ENCODE measurements at regions not wholly inside any gene's neighbourhood (a gene's known extent, or its start where the extent isn't known, plus 50 kb on each side); places are given as distances from the start of the nearest gene placed in this dataset.

DNA sequence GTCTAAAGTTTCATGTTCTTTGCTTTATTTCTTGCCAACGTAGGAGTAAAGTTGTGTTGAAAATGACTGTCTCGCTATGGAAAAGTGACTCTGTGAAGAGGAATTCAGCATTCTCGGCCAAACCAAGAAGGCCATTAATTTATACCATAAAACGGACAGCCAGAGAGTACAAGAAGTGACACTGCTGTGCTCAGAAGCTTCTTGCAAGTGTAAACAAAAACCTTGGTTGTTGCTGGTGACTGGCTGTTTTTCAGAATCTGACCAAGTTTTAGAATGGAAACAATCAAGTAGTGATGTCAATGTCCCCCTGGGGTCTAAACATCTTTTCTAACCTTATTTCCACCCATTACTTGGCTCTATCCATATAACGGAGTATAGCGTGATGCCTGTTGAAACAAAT lies 201.9 kb downstream of the INHBA start:
- Mint-ChIP-seq H3K9me3 (ENCODE audit: insufficient read depth) (no peaks in the 10 kb centered on the region), H3K27ac (no peak overlapping the region), H3K4me3 (no peak overlapping the region), H3K27me3 (no peaks in the 10 kb centered on the region), H3K4me1 (no peaks in the 10 kb centered on the region)
- CTCF ChIA-PET: no interaction called here
- DNase-seq (no peak), ATAC-seq (ENCODE audit: low read depth) (no peak)
- TF ChIP-seq EZH2 (IDR thresholded peaks at IDR 0.05; ENCODE audit: borderline replicate concordance, insufficient read depth, low read depth, low read length, poor library complexity, severe bottlenecking): no peak
- no peak for TF ChIP-seq CTCF (IDR thresholded peaks at IDR 0.05)
- Histone ChIP-seq H3K79me2 (ENCODE audit: control insufficient read depth, insufficient read depth, low read length) (no peaks in the 10 kb centered on the region), H3K4me1 (ENCODE audit: control insufficient read depth in 2 of 2, insufficient read depth in 2 of 2, low read length in 2 of 2) (no peaks in the 10 kb centered on the region), H3K27me3 (replicated peaks in 1 of 4; ENCODE audit: control extremely low read depth in 1 of 4, control insufficient read depth in 3 of 4, insufficient read depth in 4 of 4, low read length in 3 of 4) (no peaks in the 10 kb centered on the region), H3K9ac (ENCODE audit: low read length) (no peak overlapping the region), H3K36me3 (replicated peaks in 1 of 2; ENCODE audit: control extremely low read depth in 1 of 2, control insufficient read depth in 1 of 2, extremely low read depth in 1 of 2, insufficient read depth in 2 of 2, low read length in 1 of 2) (no peaks in the 10 kb centered on the region), H3K4me3 (ENCODE audit: control extremely low read depth in 1 of 5, extremely low read depth in 1 of 5, insufficient read depth in 1 of 5, low read depth in 2 of 5, low read length in 4 of 5) (no peak overlapping the region), H3K27ac (ENCODE audit: low read length in 2 of 2) (no peak overlapping the region), H3K4me2 (replicated peaks; ENCODE audit: low read depth, low read length, poor library complexity, severe bottlenecking) (no peak overlapping the region), H2AFZ (ENCODE audit: insufficient read depth, low read depth, low read length, poor library complexity, severe bottlenecking) (no peak overlapping the region), H4K20me1 (ENCODE audit: control insufficient read depth, insufficient read depth, low read length, poor library complexity, severe bottlenecking) (no peaks in the 10 kb centered on the region), H3K9me3 (ENCODE audit: control extremely low read depth in 1 of 3, control insufficient read depth in 2 of 3, insufficient read depth in 1 of 3, low read length in 2 of 3) (no peaks in the 10 kb centered on the region)
- no CpG with 5 or more reads among the region's 6 CpGs for WGBS (ENCODE audit: insufficient coverage)
- intact Hi-C loops (cut with micrococcal nuclease): no loop called here
- POLR2A ChIA-PET: no interaction called here

- H3K4me3 Mint-ChIP-seq: no peak overlapping the region
- Histone ChIP-seq H3K79me2 (ENCODE audit: control insufficient read depth, insufficient read depth, low read length) (no peaks in the 10 kb centered on the region), H3K36me3 (replicated peaks in 1 of 2; ENCODE audit: control extremely low read depth in 1 of 2, control insufficient read depth in 1 of 2, extremely low read depth in 1 of 2, insufficient read depth in 2 of 2, low read length in 1 of 2) (no peaks in the 10 kb centered on the region), H4K20me1 (ENCODE audit: control insufficient read depth, insufficient read depth, low read length, poor library complexity, severe bottlenecking) (no peaks in the 10 kb centered on the region), H3K4me2 (replicated peaks; ENCODE audit: low read depth, low read length, poor library complexity, severe bottlenecking) (no peak overlapping the region), H3K9me3 (ENCODE audit: control extremely low read depth in 1 of 3, control insufficient read depth in 2 of 3, insufficient read depth in 1 of 3, low read length in 2 of 3) (no peaks in the 10 kb centered on the region), H3K27me3 (replicated peaks in 1 of 4; ENCODE audit: control extremely low read depth in 1 of 4, control insufficient read depth in 3 of 4, insufficient read depth in 4 of 4, low read length in 3 of 4) (no peaks in the 10 kb centered on the region), H3K4me1 (ENCODE audit: control insufficient read depth in 2 of 2, insufficient read depth in 2 of 2, low read length in 2 of 2) (no peaks in the 10 kb centered on the region), H2AFZ (ENCODE audit: insufficient read depth, low read depth, low read length, poor library complexity, severe bottlenecking) (no peak overlapping the region), H3K27ac (ENCODE audit: low read length in 2 of 2) (no peak overlapping the region), H3K4me3 (ENCODE audit: control extremely low read depth in 1 of 5, extremely low read depth in 1 of 5, insufficient read depth in 1 of 5, low read depth in 2 of 5, low read length in 4 of 5) (no peak overlapping the region), H3K9ac (ENCODE audit: low read length) (no peak overlapping the region)
- ATAC-seq (ENCODE audit: low read depth) (no peak), DNase-seq (no peak)
- H3K27me3 Mint-ChIP-seq: no peaks in the 10 kb centered on the region
- POLR2A ChIA-PET: no interaction called here
- 83% methylated on average over 2 of the region's 4 CpGs for WGBS (ENCODE audit: insufficient coverage)
- no peaks in the 10 kb centered on the region for H3K4me1 Mint-ChIP-seq
- intact Hi-C loops (cut with micrococcal nuclease): no loop called here
- H3K27ac Mint-ChIP-seq: no peak overlapping the region
- H3K9me3 Mint-ChIP-seq (ENCODE audit: insufficient read depth): no peaks in the 10 kb centered on the region
- CTCF ChIA-PET: no interaction called here
- TF ChIP-seq EZH2 (IDR thresholded peaks at IDR 0.05; ENCODE audit: borderline replicate concordance, insufficient read depth, low read depth, low read length, poor library complexity, severe bottlenecking) (no peak), CTCF (IDR thresholded peaks at IDR 0.05) (no peak)
Observed at GRCh38 chr7:41492603-41493002, 210.3 kb downstream of the INHBA start.
